ENCODE measurements at regions not wholly inside any gene's neighbourhood (a gene's known extent, or its start where the extent isn't known, plus 50 kb on each side); places are given as distances from the start of the nearest gene placed in this dataset.

DNA sequence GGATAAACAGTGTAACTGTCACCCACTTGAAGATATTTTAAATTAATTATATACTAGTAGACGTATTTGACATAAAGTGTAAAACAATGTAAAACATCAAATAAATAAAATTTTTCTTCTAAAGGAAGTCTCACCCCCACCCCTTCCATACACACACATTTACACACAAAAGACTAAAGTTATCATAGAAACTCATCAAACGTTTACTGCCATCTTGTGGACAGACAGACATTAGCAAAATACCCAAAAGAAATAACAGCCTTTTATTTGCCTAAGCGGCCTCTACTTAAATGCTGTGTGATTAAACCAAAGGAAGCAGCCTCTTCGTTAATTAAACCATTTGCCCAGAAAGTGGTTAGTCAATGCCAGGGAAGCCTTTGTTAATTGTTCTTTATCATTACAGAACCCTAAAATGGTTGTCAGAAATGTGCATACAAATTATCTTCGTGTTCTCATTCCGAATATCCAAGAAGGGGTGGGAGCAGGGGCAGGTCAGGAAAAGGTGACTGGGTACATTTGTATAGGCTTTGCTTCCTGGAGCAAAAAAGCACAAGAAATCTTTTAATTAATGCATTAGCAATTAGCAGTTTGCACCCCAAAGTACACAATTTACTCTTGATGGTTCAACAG lies 176.2 kb upstream of the SASH1 start:
- Histone ChIP-seq H4K20me1 (ENCODE audit: insufficient read depth, low read length) (no peaks in the 10 kb centered on the region), H3K4me3 (ENCODE audit: low read depth, low read length, poor library complexity, severe bottlenecking) (no peak overlapping the region)

GRCh38 chr6:148169706-148170105 lies 172.9 kb upstream of the SASH1 start:
- Histone ChIP-seq H3K79me2 (ENCODE audit: insufficient read depth, low read length) (no peaks in the 10 kb centered on the region), H3K27me3 (ENCODE audit: insufficient read depth, low read length) (no peaks in the 10 kb centered on the region), H4K20me1 (ENCODE audit: insufficient read depth, low read length) (no peaks in the 10 kb centered on the region), H3K9ac (ENCODE audit: low read length) (no peak overlapping the region), H3K9me2 (ENCODE audit: low read depth, low read length) (no peaks in the 10 kb centered on the region), H3F3A (ENCODE audit: insufficient read depth, low read length) (no peaks in the 10 kb centered on the region), H3K4me3 (ENCODE audit: low read depth, low read length, poor library complexity, severe bottlenecking) (no peak overlapping the region), H3K4me2 (ENCODE audit: low read length) (no peak overlapping the region), H3K4me1 (ENCODE audit: insufficient read depth, low read length, severe bottlenecking) (no peaks in the 10 kb centered on the region), H3K36me3 (ENCODE audit: insufficient read depth, low read length) (no peaks in the 10 kb centered on the region), H3K9me3 (ENCODE audit: low read length) (no peaks in the 10 kb centered on the region), H2AFZ (ENCODE audit: low read length) (no peak overlapping the region), H3K27ac (ENCODE audit: low read depth, low read length, poor library complexity, severe bottlenecking) (no peak overlapping the region)
- no peak for TF ChIP-seq EZH2 (IDR thresholded peaks at IDR 0.05; ENCODE audit: borderline replicate concordance, low read length)
- no peak for TF ChIP-seq CTCF (IDR thresholded peaks at IDR 0.05; ENCODE audit: low read length)

More for the DNA sequence above, 176.2 kb upstream of the SASH1 start:
- Histone ChIP-seq H3K9me3 (ENCODE audit: low read length) (no peaks in the 10 kb centered on the region), H3K36me3 (ENCODE audit: insufficient read depth, low read length) (no peaks in the 10 kb centered on the region), H2AFZ (ENCODE audit: low read length) (no peak overlapping the region), H3K9me2 (ENCODE audit: low read depth, low read length) (no peaks in the 10 kb centered on the region), H3K27ac (ENCODE audit: low read depth, low read length, poor library complexity, severe bottlenecking) (no peak overlapping the region), H3K79me2 (ENCODE audit: insufficient read depth, low read length) (no peaks in the 10 kb centered on the region), H3F3A (ENCODE audit: insufficient read depth, low read length) (no peaks in the 10 kb centered on the region), H3K27me3 (ENCODE audit: insufficient read depth, low read length) (no peaks in the 10 kb centered on the region), H3K4me1 (ENCODE audit: insufficient read depth, low read length, severe bottlenecking) (no peaks in the 10 kb centered on the region), H3K4me2 (ENCODE audit: low read length) (no peak overlapping the region), H3K9ac (ENCODE audit: low read length) (no peak overlapping the region)
- TF ChIP-seq CTCF (IDR thresholded peaks at IDR 0.05; ENCODE audit: low read length) (peak; percentile 58), EZH2 (IDR thresholded peaks at IDR 0.05; ENCODE audit: borderline replicate concordance, low read length) (no peak)

DNA sequence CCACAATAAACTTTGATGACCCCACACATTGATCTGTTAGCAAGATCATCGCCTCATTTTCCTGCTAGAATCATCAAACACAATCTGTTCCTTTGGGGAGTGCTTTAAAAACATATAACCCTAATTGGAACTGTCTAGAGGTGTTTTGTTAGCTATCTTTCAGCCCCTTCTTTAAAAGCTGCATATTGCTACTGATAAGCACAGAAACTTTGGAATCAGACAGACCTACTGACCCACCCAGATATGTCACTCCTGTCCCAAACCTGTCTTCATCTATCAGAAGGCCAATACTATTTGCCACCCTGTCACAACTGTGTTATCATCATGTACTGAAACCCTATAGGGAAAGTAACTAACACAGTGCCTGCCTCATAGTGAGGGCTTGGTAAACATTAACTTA lies 172.4 kb upstream of the SASH1 start:
- no peaks in the 10 kb centered on the region for H3K36me3 ChIP-seq (ENCODE audit: insufficient read depth, low read length)
- no peak overlapping the region for H3K4me2 ChIP-seq (ENCODE audit: low read length)

More for the DNA sequence above, 172.4 kb upstream of the SASH1 start:
- no peaks in the 10 kb centered on the region for H3K27me3 ChIP-seq (ENCODE audit: insufficient read depth, low read length)
- no peaks in the 10 kb centered on the region for H3K79me2 ChIP-seq (ENCODE audit: insufficient read depth, low read length)
- no peaks in the 10 kb centered on the region for H3K9me3 ChIP-seq (ENCODE audit: low read length)
- no peak overlapping the region for H3K4me3 ChIP-seq (ENCODE audit: low read depth, low read length, poor library complexity, severe bottlenecking)
- no peaks in the 10 kb centered on the region for H3K4me1 ChIP-seq (ENCODE audit: insufficient read depth, low read length, severe bottlenecking)
- H3K27ac ChIP-seq (ENCODE audit: low read depth, low read length, poor library complexity, severe bottlenecking): no peak overlapping the region
- no peaks in the 10 kb centered on the region for H3K9me2 ChIP-seq (ENCODE audit: low read depth, low read length)
- H2AFZ ChIP-seq (ENCODE audit: low read length): no peak overlapping the region
- TF ChIP-seq CTCF (IDR thresholded peaks at IDR 0.05; ENCODE audit: low read length): no peak
- no peak for TF ChIP-seq EZH2 (IDR thresholded peaks at IDR 0.05; ENCODE audit: borderline replicate concordance, low read length)
- H3F3A ChIP-seq (ENCODE audit: insufficient read depth, low read length): no peaks in the 10 kb centered on the region
- no peaks in the 10 kb centered on the region for H4K20me1 ChIP-seq (ENCODE audit: insufficient read depth, low read length)
- no peak overlapping the region for H3K9ac ChIP-seq (ENCODE audit: low read length)

Measured in OCI-LY1 (cell line).